Stimulated activated CD8-positive, alpha-beta memory T cell treated with anti-CD3 and anti-CD28 coated beads, Interleukin-4, amount 100 ng/mL, for 24 hours (primary cell): ENCODE measurements at regions not wholly inside any gene's neighbourhood (a gene's known extent, or its start where the extent isn't known, plus 50 kb on each side); places are given as distances from the start of the nearest gene placed in this dataset.

Experiments used
- DNase-seq: peaks from one replicate; pipeline ENCODE4 v3.0.0-alpha.2; 2020; ENCODE audit warnings: low read depth

- no peak for DNase-seq
These were observed 605.9 kb upstream of the KLF4 start for GRCh38 chr9:108095496-108095895.

GRCh38 chr9:108094676-108094993 is 605.1 kb upstream of the KLF4 start:
- no peak for DNase-seq

DNA sequence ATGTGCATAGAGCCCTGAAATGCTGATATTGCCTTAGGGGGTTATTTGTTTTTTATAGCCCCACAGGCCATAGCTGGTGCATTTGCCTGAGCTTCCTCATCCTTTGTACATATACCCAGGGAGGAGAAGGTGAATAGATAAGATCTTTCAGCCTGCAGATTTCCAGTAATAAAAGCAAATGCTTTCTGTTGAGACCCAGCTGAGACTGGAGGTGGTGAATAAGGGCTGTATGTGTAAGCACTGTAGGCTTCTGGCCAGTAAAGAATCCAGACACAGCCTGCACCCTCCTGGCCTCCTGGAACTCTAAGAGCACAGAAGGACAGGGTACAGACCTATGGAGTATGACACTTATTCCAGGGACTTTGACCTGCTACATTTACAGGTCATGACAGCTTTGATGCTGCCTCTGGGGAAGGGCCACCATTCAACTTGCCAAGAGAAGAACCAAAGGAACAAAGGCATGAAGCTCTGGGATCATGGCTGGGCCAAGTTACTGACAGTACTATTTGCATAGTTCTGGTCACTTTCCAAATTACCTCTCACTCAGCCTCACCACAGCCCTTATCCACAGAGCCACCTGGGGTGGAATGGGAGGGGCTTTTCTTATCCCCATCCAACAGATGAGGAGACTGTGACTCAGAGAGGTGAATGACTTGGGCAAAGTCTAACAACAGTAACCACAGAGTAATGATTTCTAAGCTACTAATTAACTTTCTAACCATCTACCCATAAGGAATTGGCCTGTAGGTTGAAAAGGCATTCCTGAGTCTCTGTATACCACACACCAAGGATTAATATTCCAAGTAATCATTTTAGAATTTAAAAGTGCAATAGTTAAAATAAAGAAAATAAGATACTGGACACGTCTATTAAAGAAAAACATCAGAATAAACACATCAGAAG is 604.5 kb upstream of the KLF4 start:
- DNase-seq: no peak

DNA sequence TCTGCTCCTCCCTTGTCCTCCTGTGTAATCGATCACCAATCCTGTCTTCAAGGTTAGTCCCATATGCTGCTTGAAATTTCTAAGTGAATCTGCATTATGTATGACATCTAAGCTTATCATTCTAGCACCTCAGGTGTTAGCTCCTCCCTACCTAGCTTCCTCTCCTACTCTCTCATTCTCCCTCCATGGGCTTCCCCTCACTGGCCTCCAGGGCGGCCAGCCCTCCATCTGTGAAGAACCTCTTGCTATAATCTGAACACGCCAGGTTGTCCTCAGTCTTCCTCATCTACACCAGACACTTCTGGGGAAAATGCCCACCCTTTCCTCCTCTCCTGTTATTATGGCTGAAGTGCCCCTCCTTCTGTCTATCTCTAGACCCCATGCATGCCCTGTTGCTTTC is 599.3 kb upstream of the KLF4 start:
- DNase-seq: no peak

DNA sequence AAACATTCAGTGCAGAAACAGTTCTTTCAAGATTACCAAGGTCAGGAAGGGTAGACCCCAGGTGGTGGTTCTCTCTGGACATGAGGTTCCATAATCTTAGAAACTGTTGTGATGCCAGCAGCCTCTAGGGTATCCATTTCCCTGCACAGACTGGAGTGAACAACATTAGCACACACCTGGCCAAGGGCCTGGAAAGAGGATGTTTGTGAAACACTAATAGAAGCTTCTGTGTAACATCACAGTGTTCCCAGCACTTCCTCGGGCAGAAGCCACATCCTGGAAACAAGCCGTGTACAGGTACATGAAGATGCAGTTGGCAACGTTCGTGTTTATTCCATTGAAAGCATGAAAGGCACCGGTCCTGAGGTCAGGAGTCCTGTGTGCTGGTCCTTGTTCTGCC is 598.2 kb upstream of the KLF4 start:
- DNase-seq: no peak

DNA sequence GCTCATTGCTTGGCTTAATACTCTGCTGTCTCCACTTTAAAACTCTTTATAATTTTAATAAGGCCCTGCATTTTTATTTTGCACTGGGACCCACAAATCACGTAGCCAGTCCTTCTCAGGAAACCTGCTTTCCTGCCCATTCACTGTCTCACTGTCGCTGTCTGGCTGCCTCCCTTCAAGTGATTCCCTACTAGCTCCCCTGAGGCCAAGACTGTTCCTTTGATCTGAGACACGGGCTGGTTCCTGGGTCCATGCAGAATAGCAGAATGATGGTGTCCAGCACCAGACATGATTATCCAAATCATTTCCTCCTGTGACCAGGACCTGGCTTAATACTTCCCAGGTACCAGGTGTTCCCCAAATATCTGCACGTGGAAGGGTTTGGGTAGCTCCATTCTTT is 597.1 kb upstream of the KLF4 start:
- no peak for DNase-seq

DNA sequence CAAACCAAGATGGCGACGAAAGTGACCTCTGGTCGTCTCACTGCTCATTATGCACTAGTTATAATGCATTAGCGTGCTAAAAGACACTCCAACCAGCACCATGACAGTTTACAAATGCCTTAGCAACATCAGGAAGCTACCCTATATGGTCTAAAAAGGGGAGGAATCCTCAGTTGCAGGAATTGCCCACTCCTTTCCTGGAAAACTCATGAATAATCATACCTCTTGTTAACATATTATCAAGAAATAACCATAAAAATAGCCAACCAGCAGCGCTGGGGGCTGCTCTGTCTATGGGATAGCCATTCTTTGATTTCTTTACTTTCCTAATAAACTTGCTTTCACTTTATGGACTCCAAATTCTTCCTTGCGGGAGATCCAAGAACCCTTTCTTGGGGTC is 595.7 kb upstream of the KLF4 start:
- no peak for DNase-seq

DNA sequence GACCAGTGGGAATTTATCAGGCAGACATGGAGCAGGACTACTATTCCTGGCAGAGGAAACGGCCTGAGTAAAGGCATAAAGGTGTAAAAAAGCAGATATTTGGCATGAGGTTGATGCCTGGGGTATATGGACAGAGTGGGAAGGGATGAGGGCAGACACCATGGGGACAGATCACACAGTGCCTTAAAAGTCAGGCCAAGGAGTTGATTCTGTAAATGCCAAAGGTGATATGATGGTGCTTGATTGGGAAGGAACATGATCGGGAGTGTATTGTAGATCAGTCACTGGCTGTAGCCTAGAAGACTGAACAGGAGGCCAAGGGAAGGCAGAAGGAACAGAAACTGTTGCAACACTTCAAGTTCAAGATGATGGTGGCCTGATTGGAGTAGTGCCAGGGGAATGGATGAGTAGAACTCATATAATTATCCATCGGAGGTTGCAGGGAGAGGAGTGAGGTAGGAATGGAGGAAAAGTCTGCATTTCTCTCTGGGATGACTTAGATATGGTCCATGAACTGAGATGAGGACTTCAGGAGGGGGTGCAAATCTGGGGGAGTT is 594.3 kb upstream of the KLF4 start:
- DNase-seq: no peak

DNA sequence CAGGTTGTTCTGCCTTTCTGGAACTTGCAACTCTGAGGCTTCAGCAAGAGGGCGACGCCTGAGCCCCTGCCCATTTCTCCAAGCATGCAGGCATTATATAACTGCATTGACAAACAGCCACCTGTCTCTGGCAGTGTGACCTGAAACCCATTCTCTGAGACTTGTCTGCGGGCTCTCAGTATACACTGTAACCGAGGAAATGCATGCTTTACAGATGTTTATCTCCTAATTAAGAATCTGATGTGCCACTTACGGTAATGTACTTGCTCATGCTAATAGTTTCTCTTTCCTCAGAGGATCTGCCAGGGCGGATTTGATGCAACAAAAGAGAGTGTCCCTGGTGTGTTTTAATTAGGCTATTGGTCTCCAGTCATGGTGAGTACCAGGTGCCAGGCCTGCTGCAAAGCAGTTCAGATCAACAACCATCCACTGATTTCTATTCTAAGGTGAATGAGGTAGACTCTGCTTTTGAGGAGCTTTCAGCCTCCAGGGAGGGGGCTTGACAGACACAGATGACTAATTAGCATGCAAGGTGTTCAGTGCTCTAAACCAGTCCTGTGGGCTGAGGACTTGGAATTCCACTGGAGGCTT is 593.7 kb upstream of the KLF4 start:
- no peak for DNase-seq

- DNase-seq: no peak
These were observed 591.5 kb upstream of the KLF4 start for GRCh38 chr9:108081112-108081511.

DNA sequence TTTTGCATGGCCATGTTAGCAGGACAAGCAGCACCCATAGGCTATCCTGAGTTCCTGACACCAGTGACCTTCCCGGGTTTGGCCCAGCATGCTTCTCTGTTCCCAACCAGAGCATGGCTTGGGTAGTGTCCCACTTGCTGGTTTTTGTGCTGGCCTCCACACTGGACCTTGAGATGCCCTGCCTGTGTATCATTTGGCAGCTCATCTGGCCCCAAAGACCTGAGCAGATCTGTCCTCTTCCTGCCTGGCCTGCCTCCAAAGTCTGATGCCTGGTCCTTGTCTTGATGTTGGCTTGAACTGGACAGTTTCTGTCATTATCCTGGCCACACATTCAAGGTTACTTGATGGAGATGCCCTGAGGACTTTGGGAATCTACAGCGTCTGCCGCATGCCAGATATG is 590.7 kb upstream of the KLF4 start:
- no peak for DNase-seq

DNA sequence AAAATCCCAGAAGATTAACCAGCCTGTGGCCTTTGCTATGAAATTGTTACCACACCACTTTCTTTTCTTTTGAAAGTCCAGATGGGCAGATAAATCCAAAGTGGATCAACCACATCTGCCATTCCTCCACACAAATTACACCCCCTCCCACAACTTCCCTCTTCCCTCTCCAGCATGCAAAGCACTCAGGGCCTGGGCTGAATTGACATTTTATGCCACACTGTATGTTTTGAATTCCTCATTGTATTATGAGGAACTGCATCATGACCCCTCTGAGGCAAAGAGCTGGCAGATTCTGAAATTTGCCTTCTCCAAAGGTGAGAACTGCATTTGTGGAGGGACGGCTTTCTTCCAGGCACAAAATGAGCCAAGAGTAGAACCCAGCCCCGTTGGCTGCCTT is 589.2 kb upstream of the KLF4 start:
- DNase-seq: no peak

- DNase-seq: no peak
These were observed 588.8 kb upstream of the KLF4 start for GRCh38 chr9:108078375-108078774.

GRCh38 chr9:108077556-108077955 is 588.0 kb upstream of the KLF4 start:
- no peak for DNase-seq

DNA sequence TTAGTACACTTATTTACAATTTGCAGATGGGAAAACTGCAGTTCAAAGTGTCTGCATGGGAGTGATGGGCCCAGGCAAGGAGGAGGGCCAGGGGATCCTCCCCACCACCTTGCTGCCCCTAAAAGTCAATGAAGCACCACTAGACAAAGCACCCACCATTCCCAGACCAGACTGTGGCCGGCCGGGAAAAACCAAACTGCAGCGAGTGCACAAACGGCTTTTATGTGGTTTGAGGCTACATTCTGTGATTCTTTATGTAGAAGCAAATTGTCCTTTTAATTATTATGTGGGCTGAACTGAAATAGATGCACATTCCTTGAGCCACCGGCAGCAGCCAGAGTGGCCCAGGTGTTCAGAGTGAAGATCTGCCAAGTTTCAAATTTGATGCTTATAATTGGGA is 585.3 kb upstream of the KLF4 start:
- DNase-seq: no peak

DNA sequence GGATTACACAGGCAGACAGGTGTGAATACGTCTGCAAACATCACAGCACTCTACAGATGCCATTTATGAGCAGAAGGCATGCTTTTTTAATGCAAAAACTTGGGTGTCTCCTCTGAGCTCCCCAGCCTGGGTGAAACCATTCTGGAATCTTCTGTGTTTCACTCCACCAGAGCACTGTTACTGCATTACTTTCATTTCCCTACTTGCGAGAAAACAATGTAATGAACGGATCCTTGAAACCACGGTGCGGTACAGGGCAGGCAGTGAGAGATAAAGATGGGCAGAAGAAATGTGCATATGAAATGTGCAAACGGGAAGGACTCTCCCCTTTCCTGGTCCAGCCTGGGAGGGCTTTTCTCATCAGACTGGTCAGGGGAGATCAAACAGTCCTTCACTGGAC is 584.3 kb upstream of the KLF4 start:
- no peak for DNase-seq

GRCh38 chr9:108072740-108073139 is 583.2 kb upstream of the KLF4 start:
- no peak for DNase-seq

GRCh38 chr9:108070861-108071260 is 581.3 kb upstream of the KLF4 start:
- no peak for DNase-seq

GRCh38 chr9:108069991-108070390 is 580.4 kb upstream of the KLF4 start:
- no peak for DNase-seq

DNA sequence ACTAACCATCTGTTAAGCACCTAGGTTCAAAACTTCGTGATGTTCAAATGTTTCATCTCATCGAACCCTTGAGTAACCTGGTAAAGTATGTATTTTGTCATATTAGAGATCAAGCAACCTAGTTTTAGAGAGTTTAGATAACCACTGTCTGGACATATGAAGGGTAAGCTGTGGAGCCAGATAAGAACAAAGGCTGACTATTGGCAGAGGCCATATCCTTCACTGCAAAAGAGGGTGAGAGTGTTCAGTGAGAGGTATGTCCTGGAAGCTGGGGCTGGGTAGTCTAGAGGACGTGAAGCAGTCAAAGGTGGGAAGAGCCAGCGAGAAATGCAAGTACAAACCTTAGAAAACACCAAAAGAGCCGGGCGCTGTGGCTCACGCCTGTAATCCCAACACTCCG is 573.1 kb upstream of the KLF4 start:
- DNase-seq: no peak

GRCh38 chr9:108060175-108060574 is 570.6 kb upstream of the KLF4 start:
- DNase-seq: no peak

DNA sequence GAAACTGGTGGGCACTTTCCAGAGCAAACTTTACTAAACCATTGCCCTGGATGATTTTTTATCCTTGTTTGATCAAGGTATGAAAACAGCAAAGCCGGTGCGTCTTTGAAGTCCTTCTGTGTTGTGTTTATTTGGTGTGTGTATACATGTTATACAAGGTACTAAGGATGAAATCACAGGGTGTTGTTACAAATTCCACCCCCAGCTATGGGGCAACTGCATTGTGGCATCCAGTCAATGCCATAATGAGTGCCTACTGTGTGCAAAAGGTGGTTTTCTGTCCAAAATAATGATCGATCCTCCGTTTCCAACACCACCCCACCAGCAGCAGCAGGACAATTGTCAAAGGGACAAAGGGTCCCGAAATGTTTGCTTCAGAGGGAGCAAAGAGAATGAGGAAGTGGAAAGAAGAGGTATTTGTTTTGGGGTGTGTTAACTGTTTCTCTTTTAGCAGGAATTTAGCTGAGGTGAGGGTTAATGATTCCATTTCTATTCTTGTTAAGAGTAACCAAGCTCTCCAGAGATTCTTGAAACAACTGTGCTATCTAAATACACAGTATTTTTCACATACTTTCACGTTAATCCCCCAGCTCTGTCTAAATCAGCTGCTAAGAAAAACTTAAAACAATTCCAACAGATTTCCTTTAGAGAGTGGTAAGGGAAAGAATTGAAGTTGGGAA is 568.7 kb upstream of the KLF4 start:
- DNase-seq: no peak
